GM10248 (cell line): ENCODE measurements at regions not wholly inside any gene's neighbourhood (a gene's known extent, or its start where the extent isn't known, plus 50 kb on each side); places are given as distances from the start of the nearest gene placed in this dataset.
A peak's percentile ranks its signal among the peaks of the same experiment; 100 is the strongest.
"Not testable (repeated sequence)": the region's sequence is repeated elsewhere in the genome, so short reads cannot be mapped to it uniquely, and the experiment has no call there.

Experiments
- CTCF ChIA-PET: fragments of 300-600 bp; sonication (Branson Sonifier 250); formaldehyde crosslinking; extraction: SDS; loops from one replicate; lab custom pipeline; 2021; ENCODE audit warnings: antibody characterized with exemption; lab: Yijun Ruan, JAX
- POLR2A ChIA-PET: fragments of 350-650 bp; sonication (Branson Sonifier 250); formaldehyde crosslinking; extraction: SDS; loops from one replicate; lab custom pipeline; 2020; ENCODE audit warnings: antibody characterized with exemption; lab: Yijun Ruan, JAX
- DNase-seq: peaks from one replicate; pipeline ENCODE4 v3.0.0; 2012; ENCODE audit errors: extremely low spot score
- CTCF ChIP-seq: IDR thresholded peaks from 2 replicates; pipeline ENCODE4 v1.5.1; 2012; ENCODE audit warnings: mild to moderate bottlenecking, low read depth; ENCODE audit errors: extremely low read depth, missing control alignments, control extremely low read depth

- DNase-seq, CTCF ChIA-PET, POLR2A ChIA-PET: not testable (repeated sequence)
Observed at GRCh38 chr4:190118519-190118918, 54.2 kb downstream of the DBET start.

GRCh38 chr4:190119474-190119873 lies 54.1 kb upstream of the DUX4 start:
- CTCF ChIA-PET, POLR2A ChIA-PET, DNase-seq: not testable (repeated sequence)

GRCh38 chr4:190120111-190120514 lies 53.5 kb upstream of the DUX4 start:
- peak; percentile 3 for TF ChIP-seq CTCF
- DNase-seq, CTCF ChIA-PET, POLR2A ChIA-PET: not testable (repeated sequence)

- POLR2A ChIA-PET, DNase-seq, CTCF ChIA-PET: not testable (repeated sequence)
Observed at GRCh38 chr4:190120537-190121001, 53.0 kb upstream of the DUX4 start.

GRCh38 chr4:190121076-190121671 lies 52.4 kb upstream of the DUX4 start:
- POLR2A ChIA-PET, CTCF ChIA-PET, DNase-seq: not testable (repeated sequence)

GRCh38 chr4:190121759-190122158 lies 51.8 kb upstream of the DUX4 start:
- POLR2A ChIA-PET, result no interaction called here
- no peak for DNase-seq
- TF ChIP-seq CTCF, result no peak
- CTCF ChIA-PET, result no interaction called here

- DNase-seq, POLR2A ChIA-PET, CTCF ChIA-PET: not testable (repeated sequence)
Observed at GRCh38 chr4:190122161-190123142, 51.1 kb upstream of the DUX4 start.
